Smooth muscle cell (in vitro differentiated cells): ENCODE measurements at regions not wholly inside any gene's neighbourhood (a gene's known extent, or its start where the extent isn't known, plus 50 kb on each side); places are given as distances from the start of the nearest gene placed in this dataset.
A peak's percentile ranks its signal among the peaks of the same experiment; 100 is the strongest.

ENCODE experiments used
- DNase-seq: peaks from one replicate; lab custom pipeline; 2025; ENCODE audit not compliant: unreplicated experiment; lab: John Stamatoyannopoulos, UW
- H2AFZ ChIP-seq: fragments of 200-600 bp; sonication (generic); 2 replicates; pipeline ENCODE4 v1.6.0; 2016; ENCODE audit warnings: antibody characterized with exemption, low read depth, mild to moderate bottlenecking
- H3F3A ChIP-seq: fragments of 200-600 bp; sonication (generic); 2 replicates; pipeline ENCODE4 v1.6.0; 2017; ENCODE audit warnings: antibody characterized with exemption, low read depth
- H3K27ac ChIP-seq: fragments of 200-600 bp; sonication (generic); 2 replicates; pipeline ENCODE4 v1.5.1; 2016; ENCODE audit warnings: low read depth, mild to moderate bottlenecking
- H3K27me3 ChIP-seq: fragments of 200-600 bp; sonication (generic); 2 replicates; pipeline ENCODE4 v1.6.1; 2016; ENCODE audit warnings: low read depth, mild to moderate bottlenecking
- H3K36me3 ChIP-seq: fragments of 200-600 bp; sonication (generic); 2 replicates; pipeline ENCODE4 v1.5.1; 2016; ENCODE audit warnings: low read depth
- H3K4me1 ChIP-seq: fragments of 200-600 bp; sonication (generic); 2 replicates; pipeline ENCODE4 v1.5.1; 2016; ENCODE audit warnings: low read depth
- H3K4me2 ChIP-seq: fragments of 200-600 bp; sonication (generic); 2 replicates; pipeline ENCODE4 v1.6.0; 2016; ENCODE audit warnings: mild to moderate bottlenecking
- H3K4me3 ChIP-seq: fragments of 200-600 bp; sonication (generic); 2 replicates; pipeline ENCODE4 v1.5.1; 2016; ENCODE audit warnings: mild to moderate bottlenecking
- H3K79me2 ChIP-seq: fragments of 200-600 bp; sonication (generic); 2 replicates; pipeline ENCODE4 v1.6.0; 2016; ENCODE audit warnings: low read depth, mild to moderate bottlenecking
- H3K9ac ChIP-seq: fragments of 200-600 bp; sonication (generic); 2 replicates; pipeline ENCODE4 v1.6.0; 2016; ENCODE audit warnings: low read depth
- H3K9me3 ChIP-seq: fragments of 200-600 bp; sonication (generic); replicated peaks from 2 replicates; pipeline ENCODE4 v1.5.1; 2016; ENCODE audit warnings: low read depth
- H4K20me1 ChIP-seq: fragments of 200-600 bp; sonication (generic); 2 replicates; pipeline ENCODE4 v1.6.0; 2016; ENCODE audit warnings: low read depth
- CTCF ChIP-seq: fragments of 200-600 bp; sonication (generic); IDR thresholded peaks from 2 replicates; pipeline ENCODE4 v1.5.1; 2017; ENCODE audit warnings: borderline replicate concordance, mild to moderate bottlenecking, antibody characterized with exemption; ENCODE audit not compliant: insufficient read depth, poor library complexity, severe bottlenecking
- WGBS: methylation state at CpG from one replicate; pipeline ENCODE4 v1.1.7; 2016; ENCODE audit warnings: low lambda C conversion rate; 5-methylcytosine and 5-hydroxymethylcytosine counted together

- no peak overlapping the region for H3K4me3 ChIP-seq
- DNase-seq = no peak
- TF ChIP-seq CTCF = no peak
Measured at GRCh38 chr3:110414855-110415254, 656.8 kb upstream of the NECTIN3 start.

GRCh38 chr3:110419096-110419495, 652.5 kb upstream of the NECTIN3 start:
- Histone ChIP-seq H2AFZ (peak overlapping the region; percentile 0), H3K9me3 (no peaks in the 10 kb centered on the region), H4K20me1 (no peaks in the 10 kb centered on the region), H3K4me3 (no peak overlapping the region), H3K4me2 (peak overlapping the region; percentile 74), H3K27ac (peak overlapping the region; percentile 92), H3K4me1 (peaks cover 17% of the 10 kb centered on the region), H3K9ac (no peak overlapping the region), H3K36me3 (no peaks in the 10 kb centered on the region), H3K79me2 (no peaks in the 10 kb centered on the region), H3F3A (peaks cover 15% of the 10 kb centered on the region), H3K27me3 (no peaks in the 10 kb centered on the region)
- no peak for TF ChIP-seq CTCF
- 91% methylated on average over 2 of the region's 2 CpGs for WGBS
- no peak for DNase-seq

More at GRCh38 chr3:110414855-110415254, 656.8 kb upstream of the NECTIN3 start:
- H3K4me2 ChIP-seq = peak overlapping the region; percentile 67
- no peaks in the 10 kb centered on the region for H3K36me3 ChIP-seq
- H3K4me1 ChIP-seq = peaks cover 25% of the 10 kb centered on the region
- H2AFZ ChIP-seq = peak overlapping the region; percentile 75
- 14% methylated on average over 3 of the region's 3 CpGs for WGBS
- peaks cover 11% of the 10 kb centered on the region for H3F3A ChIP-seq
- no peaks in the 10 kb centered on the region for H3K79me2 ChIP-seq
- H4K20me1 ChIP-seq = no peaks in the 10 kb centered on the region
- no peak overlapping the region for H3K9ac ChIP-seq
- peak overlapping the region; percentile 94 for H3K27ac ChIP-seq
- no peaks in the 10 kb centered on the region for H3K9me3 ChIP-seq
- no peaks in the 10 kb centered on the region for H3K27me3 ChIP-seq

- no peaks in the 10 kb centered on the region for H3K27me3 ChIP-seq
- H3F3A ChIP-seq = peaks cover 15% of the 10 kb centered on the region
- no peak for DNase-seq
- no peak for TF ChIP-seq CTCF
- H3K27ac ChIP-seq = peak overlapping the region; percentile 92
- peak overlapping the region; percentile 53 for H3K9ac ChIP-seq
- peak overlapping the region; percentile 0 for H2AFZ ChIP-seq
- H3K4me3 ChIP-seq = no peak overlapping the region
- H3K36me3 ChIP-seq = no peaks in the 10 kb centered on the region
- H3K4me1 ChIP-seq = peaks cover 17% of the 10 kb centered on the region
- H4K20me1 ChIP-seq = no peaks in the 10 kb centered on the region
- peak overlapping the region; percentile 74 for H3K4me2 ChIP-seq
- no peaks in the 10 kb centered on the region for H3K79me2 ChIP-seq
- H3K9me3 ChIP-seq = no peaks in the 10 kb centered on the region
- 50% methylated on average over 2 of the region's 2 CpGs for WGBS
Measured at GRCh38 chr3:110419601-110420000, 652.0 kb upstream of the NECTIN3 start.

GRCh38 chr3:110420158-110420641, 651.4 kb upstream of the NECTIN3 start:
- no peak overlapping the region for H3K4me3 ChIP-seq
- peaks cover 15% of the 10 kb centered on the region for H3F3A ChIP-seq
- H3K27me3 ChIP-seq = no peaks in the 10 kb centered on the region
- WGBS = 26% methylated on average over 3 of the region's 3 CpGs
- peak overlapping the region; percentile 74 for H3K4me2 ChIP-seq
- H3K4me1 ChIP-seq = peaks cover 15% of the 10 kb centered on the region
- DNase-seq = no peak
- no peak for TF ChIP-seq CTCF
- H3K27ac ChIP-seq = peak overlapping the region; percentile 92
- H4K20me1 ChIP-seq = no peaks in the 10 kb centered on the region
- H3K9ac ChIP-seq = peak overlapping the region; percentile 25
- peak overlapping the region; percentile 30 for H2AFZ ChIP-seq
- H3K79me2 ChIP-seq = no peaks in the 10 kb centered on the region
- no peaks in the 10 kb centered on the region for H3K9me3 ChIP-seq
- H3K36me3 ChIP-seq = no peaks in the 10 kb centered on the region
